B cell (primary cell): ENCODE measurements at regions not wholly inside any gene's neighbourhood (a gene's known extent, or its start where the extent isn't known, plus 50 kb on each side); places are given as distances from the start of the nearest gene placed in this dataset.

Experiments
- ATAC-seq: fragments of 200-7000 bp; cut with Tn5 transposase; one replicate; pipeline ENCODE4 v1.10.0; 2021; ENCODE audit warnings: low read depth, mild to moderate bottlenecking, moderate number of reproducible peaks, moderate library complexity
- CTCF ChIA-PET: fragments of 350-600 bp; sonication (Branson Sonifier 250); formaldehyde crosslinking; loops from one replicate; lab custom pipeline; 2021; ENCODE audit warnings: antibody characterized with exemption, inconsistent platforms; lab: Charles Lee
- POLR2A ChIA-PET: fragments of 350-600 bp; sonication (Branson Sonifier 250); formaldehyde crosslinking; loops from one replicate; lab custom pipeline; 2021; ENCODE audit warnings: antibody characterized with exemption; lab: Charles Lee
- DNase-seq: peaks from one replicate; pipeline ENCODE4 v3.0.0; 2013
- H2AFZ ChIP-seq: 2 replicates; pipeline ENCODE4 v1.6.1; 2012; ENCODE audit warnings: mild to moderate bottlenecking, low read depth, low read length; ENCODE audit not compliant: insufficient read depth, poor library complexity, severe bottlenecking
- H3K27ac ChIP-seq, 2 donors: 1 replicate in 1 of 2; 2 replicates in 1 of 2; pipeline ENCODE4 v1.5.1; 2012 to 2013; ENCODE audit warnings: low read length in 2 of 2, mild to moderate bottlenecking in 2 of 2, moderate library complexity in 1 of 2
- H3K27me3 ChIP-seq, 4 experiments: fragments of 200-600 bp in 1 of 4; sonication (generic) in 1 of 4; replicated peaks in 1 of 4; 1 replicate in 2 of 4; 2 replicates in 2 of 4; pipeline versions ENCODE4 v1.6.1 to v1.7.0; 2013 to 2016; ENCODE audit warnings: low read length in 3 of 4, mild to moderate bottlenecking in 2 of 4, mixed read lengths in 1 of 4, moderate library complexity in 1 of 4; ENCODE audit not compliant: insufficient read depth in 4 of 4, control insufficient read depth in 3 of 4; ENCODE audit errors: control extremely low read depth in 1 of 4
- H3K36me3 ChIP-seq, 2 experiments: replicated peaks in 1 of 2; 1 replicate in 1 of 2; 2 replicates in 1 of 2; pipeline versions ENCODE4 v1.6.1 to v1.7.1; 2013; ENCODE audit warnings: low read length in 1 of 2; ENCODE audit not compliant: insufficient read depth in 2 of 2, control insufficient read depth in 1 of 2; ENCODE audit errors: control extremely low read depth in 1 of 2, extremely low read depth in 1 of 2
- H3K4me1 ChIP-seq, 2 donors: fragments of 200-600 bp in 1 of 2; sonication (generic) in 1 of 2; 1 replicate in 1 of 2; 2 replicates in 1 of 2; pipeline versions ENCODE4 v1.5.1 to v1.6.1; 2013 to 2017; ENCODE audit warnings: low read length in 2 of 2; ENCODE audit not compliant: control insufficient read depth in 2 of 2, insufficient read depth in 2 of 2
- H3K4me2 ChIP-seq: replicated peaks from 2 replicates; pipeline ENCODE3; 2012; ENCODE audit warnings: mild to moderate bottlenecking, low read depth, low read length; ENCODE audit not compliant: poor library complexity, severe bottlenecking
- H3K4me3 ChIP-seq, 5 experiments: fragments of 200-600 bp in 1 of 5; sonication (generic) in 1 of 5; 1 replicate in 3 of 5; 2 replicates in 2 of 5; pipeline versions ENCODE4 v1.5.1 to v1.7.0; 2011 to 2016; ENCODE audit warnings: low read length in 4 of 5, mild to moderate bottlenecking in 4 of 5, low read depth in 2 of 5, control low read depth in 1 of 5, moderate library complexity in 1 of 5; ENCODE audit not compliant: insufficient read depth in 1 of 5; ENCODE audit errors: control extremely low read depth in 1 of 5, extremely low read depth in 1 of 5
- H3K79me2 ChIP-seq: fragments of 200-600 bp; sonication (generic); one replicate; pipeline ENCODE4 v1.6.0; 2016; ENCODE audit warnings: low read length; ENCODE audit not compliant: control insufficient read depth, insufficient read depth
- H3K9ac ChIP-seq: fragments of 200-600 bp; sonication (generic); 2 replicates; pipeline ENCODE4 v1.6.1; 2017; ENCODE audit warnings: mild to moderate bottlenecking, low read length, moderate library complexity
- H3K9me3 ChIP-seq, 3 donors: one replicate each; pipeline versions ENCODE4 v1.6.1 to v1.7.1; 2013; ENCODE audit warnings: low read length in 2 of 3; ENCODE audit not compliant: control insufficient read depth in 2 of 3, insufficient read depth in 1 of 3; ENCODE audit errors: control extremely low read depth in 1 of 3
- H4K20me1 ChIP-seq: 2 replicates; pipeline ENCODE4 v1.6.0; 2012; ENCODE audit warnings: mild to moderate bottlenecking, low read length; ENCODE audit not compliant: insufficient read depth, control insufficient read depth, poor library complexity, severe bottlenecking
- H3K27ac Mint-ChIP-seq: one replicate; pipeline ENCODE4 v1.8.0; 2021; ENCODE audit warnings: mixed read lengths
- H3K27me3 Mint-ChIP-seq: one replicate; pipeline ENCODE4 v1.8.0; 2021; ENCODE audit warnings: mixed read lengths
- H3K4me1 Mint-ChIP-seq: one replicate; pipeline ENCODE4 v1.8.0; 2021; ENCODE audit warnings: mixed read lengths
- H3K4me3 Mint-ChIP-seq: one replicate; pipeline ENCODE4 v1.8.0; 2021; ENCODE audit warnings: mixed read lengths
- H3K9me3 Mint-ChIP-seq: one replicate; pipeline ENCODE4 v1.8.0; 2022; ENCODE audit warnings: mixed read lengths; ENCODE audit not compliant: insufficient read depth
- EZH2 ChIP-seq: IDR thresholded peaks from 2 replicates; pipeline ENCODE4 v1.6.1; 2012; ENCODE audit warnings: borderline replicate concordance, low read depth, mild to moderate bottlenecking, moderate library complexity, low read length; ENCODE audit not compliant: insufficient read depth, poor library complexity, severe bottlenecking
- WGBS: methylation state at CpG from one replicate; pipeline ENCODE4 v1.1.5; 2013; ENCODE audit warnings: missing lambda C conversion rate; ENCODE audit not compliant: insufficient coverage; 5-methylcytosine and 5-hydroxymethylcytosine counted together
- intact Hi-C: fragments of 100-400 bp; cut with micrococcal nuclease; formaldehyde crosslinking; loops from one replicate; pipeline ENCODE4 v1.10.0; 2022
- TF ChIP-seq, protein P1 (sequence below): fragments of 200-600 bp; IDR thresholded peaks from one replicate; pipeline ENCODE4 v1.8.0; 2022; ENCODE audit warnings: antibody characterized with exemption, mild to moderate bottlenecking

DNA sequence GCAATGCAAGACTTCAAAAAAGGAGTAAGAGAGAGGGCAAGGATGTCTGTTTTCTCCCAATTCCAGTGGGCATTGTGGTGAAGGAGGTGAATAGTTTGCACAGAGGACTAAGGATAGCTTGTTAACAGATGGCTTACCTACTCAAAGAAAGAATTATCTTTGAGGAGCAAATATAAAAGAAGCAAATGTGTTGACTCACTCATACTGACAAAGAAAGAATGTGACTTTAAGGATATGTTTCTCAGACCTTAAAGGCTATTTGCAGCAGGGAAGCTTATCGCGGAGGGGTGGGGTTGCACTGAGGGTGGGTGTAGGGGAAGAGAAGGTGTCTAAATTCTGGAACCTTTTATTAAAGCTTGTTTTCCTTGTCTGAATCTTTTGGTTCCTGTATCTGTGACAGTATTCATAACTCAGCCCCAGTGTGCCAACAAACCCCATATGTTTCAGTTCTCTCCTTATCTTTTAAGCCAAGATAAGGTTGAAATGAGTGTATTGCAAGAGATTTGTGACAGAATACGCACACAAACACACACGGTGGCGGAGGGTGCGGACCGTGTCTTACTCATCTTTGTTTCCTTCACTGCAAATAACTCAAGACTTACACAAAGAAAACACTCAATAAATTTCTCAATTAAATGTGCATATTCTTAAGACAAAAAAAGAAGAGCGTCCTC, 146.4 kb upstream of the ARID2 start:
- Histone ChIP-seq H3K27ac (no peak overlapping the region), H3K27me3 (no peaks in the 10 kb centered on the region), H3K4me3 (no peak overlapping the region), H3K4me2 (no peak overlapping the region), H3K36me3 (no peaks in the 10 kb centered on the region), H3K9ac (no peak overlapping the region), H4K20me1 (no peaks in the 10 kb centered on the region), H3K4me1 (no peaks in the 10 kb centered on the region), H3K9me3 (no peaks in the 10 kb centered on the region), H3K79me2 (no peaks in the 10 kb centered on the region), H2AFZ (no peak overlapping the region)
- H3K9me3 Mint-ChIP-seq = no peaks in the 10 kb centered on the region
- POLR2A ChIA-PET = no interaction called here
- TF ChIP-seq EZH2 = no peak
- TF ChIP-seq, protein P1, sequence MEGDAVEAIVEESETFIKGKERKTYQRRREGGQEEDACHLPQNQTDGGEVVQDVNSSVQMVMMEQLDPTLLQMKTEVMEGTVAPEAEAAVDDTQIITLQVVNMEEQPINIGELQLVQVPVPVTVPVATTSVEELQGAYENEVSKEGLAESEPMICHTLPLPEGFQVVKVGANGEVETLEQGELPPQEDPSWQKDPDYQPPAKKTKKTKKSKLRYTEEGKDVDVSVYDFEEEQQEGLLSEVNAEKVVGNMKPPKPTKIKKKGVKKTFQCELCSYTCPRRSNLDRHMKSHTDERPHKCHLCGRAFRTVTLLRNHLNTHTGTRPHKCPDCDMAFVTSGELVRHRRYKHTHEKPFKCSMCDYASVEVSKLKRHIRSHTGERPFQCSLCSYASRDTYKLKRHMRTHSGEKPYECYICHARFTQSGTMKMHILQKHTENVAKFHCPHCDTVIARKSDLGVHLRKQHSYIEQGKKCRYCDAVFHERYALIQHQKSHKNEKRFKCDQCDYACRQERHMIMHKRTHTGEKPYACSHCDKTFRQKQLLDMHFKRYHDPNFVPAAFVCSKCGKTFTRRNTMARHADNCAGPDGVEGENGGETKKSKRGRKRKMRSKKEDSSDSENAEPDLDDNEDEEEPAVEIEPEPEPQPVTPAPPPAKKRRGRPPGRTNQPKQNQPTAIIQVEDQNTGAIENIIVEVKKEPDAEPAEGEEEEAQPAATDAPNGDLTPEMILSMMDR = no peak
- H3K4me3 Mint-ChIP-seq = no peak overlapping the region
- ATAC-seq (no peak), DNase-seq (no peak)
- intact Hi-C loops = no loop called here
- H3K27ac Mint-ChIP-seq = no peak overlapping the region
- H3K4me1 Mint-ChIP-seq = peaks cover 3% of the 10 kb centered on the region
- CTCF ChIA-PET = no interaction called here
- WGBS = no CpG with 5 or more reads among the region's 8 CpGs
- peaks cover 20% of the 10 kb centered on the region for H3K27me3 Mint-ChIP-seq

DNA sequence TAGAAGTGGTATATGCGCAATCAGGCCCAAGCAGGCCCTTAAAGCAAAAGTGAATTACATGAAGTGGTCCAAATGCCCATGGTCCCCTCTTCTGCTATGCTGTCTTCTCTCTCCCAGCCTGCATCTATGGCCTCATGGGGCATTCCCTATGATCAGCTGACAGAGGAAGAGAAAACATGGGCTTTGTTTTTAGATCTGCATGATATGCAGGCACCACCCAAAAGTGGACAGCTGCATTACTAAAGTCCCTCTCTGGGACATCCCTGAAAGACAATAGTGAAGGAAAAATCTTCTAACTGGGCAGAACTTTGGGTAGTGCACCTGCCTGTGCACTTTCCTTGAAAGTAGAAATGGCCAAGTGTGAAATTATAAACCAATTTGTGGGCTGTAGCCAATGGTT, 145.2 kb upstream of the ARID2 start:
- DNase-seq (no peak), ATAC-seq (no peak)
- H3K36me3 ChIP-seq = no peaks in the 10 kb centered on the region
- no peak overlapping the region for H3K4me3 Mint-ChIP-seq
- H3K9me3 Mint-ChIP-seq = no peaks in the 10 kb centered on the region
- H3K4me2 ChIP-seq = no peak overlapping the region
- H3K4me3 ChIP-seq = no peak overlapping the region
- H3K27me3 ChIP-seq = no peaks in the 10 kb centered on the region
- H3K4me1 ChIP-seq = no peaks in the 10 kb centered on the region
- POLR2A ChIA-PET = no interaction called here
- 100% methylated on average over 1 of the region's 1 CpG for WGBS
- no peak overlapping the region for H2AFZ ChIP-seq
- no peak overlapping the region for H3K9ac ChIP-seq
- no peaks in the 10 kb centered on the region for H3K79me2 ChIP-seq
- intact Hi-C loops = no loop called here
- TF ChIP-seq, protein P1 = no peak
- no peak for TF ChIP-seq EZH2
- peaks cover 1% of the 10 kb centered on the region for H3K4me1 Mint-ChIP-seq
- peaks cover 20% of the 10 kb centered on the region for H3K27me3 Mint-ChIP-seq
- CTCF ChIA-PET = no interaction called here
- no peak overlapping the region for H3K27ac ChIP-seq
- H3K27ac Mint-ChIP-seq = no peak overlapping the region
- no peaks in the 10 kb centered on the region for H3K9me3 ChIP-seq
- H4K20me1 ChIP-seq = no peaks in the 10 kb centered on the region
